ENCODE measurements at regions not wholly inside any gene's neighbourhood (a gene's known extent, or its start where the extent isn't known, plus 50 kb on each side); places are given as distances from the start of the nearest gene placed in this dataset.
"Not testable (repeated sequence)": the region's sequence is repeated elsewhere in the genome, so short reads cannot be mapped to it uniquely, and the experiment has no call there.

- TF ChIP-seq CTCF (IDR thresholded peaks at IDR 0.05; ENCODE audit: insufficient read depth, low read depth, low read length) = no peak
- Histone ChIP-seq H3K27me3 (ENCODE audit: control insufficient read depth, insufficient read depth, low read length) (no peaks in the 10 kb centered on the region), H3K36me3 (ENCODE audit: control insufficient read depth, insufficient read depth, low read length) (no peaks in the 10 kb centered on the region), H3K4me3 (ENCODE audit: low read depth, low read length) (no peak overlapping the region)
- CTCF ChIA-PET = no interaction called here
- no peak for DNase-seq (ENCODE audit: low read depth)
- POLR2A ChIA-PET = no interaction called here
These were observed 168.3 kb downstream of the BRD1 start for GRCh38 chr22:49659281-49659923.

GRCh38 chr22:49658902-49659280, 168.8 kb downstream of the BRD1 start:
- ChIA-PET POLR2A (no interaction called here), CTCF (no interaction called here)
- no peak overlapping the region for H3K4me3 ChIP-seq (ENCODE audit: low read depth, low read length)
- no peak for DNase-seq (ENCODE audit: low read depth)
- no peaks in the 10 kb centered on the region for H3K27me3 ChIP-seq (ENCODE audit: control insufficient read depth, insufficient read depth, low read length)
- no peak for TF ChIP-seq CTCF (IDR thresholded peaks at IDR 0.05; ENCODE audit: insufficient read depth, low read depth, low read length)
- H3K36me3 ChIP-seq (ENCODE audit: control insufficient read depth, insufficient read depth, low read length) = no peaks in the 10 kb centered on the region

- CTCF ChIA-PET = no interaction called here
- POLR2A ChIA-PET = no interaction called here
- H3K36me3 ChIP-seq (ENCODE audit: control insufficient read depth, insufficient read depth, low read length) = no peaks in the 10 kb centered on the region
- no peak for DNase-seq (ENCODE audit: low read depth)
- no peaks in the 10 kb centered on the region for H3K27me3 ChIP-seq (ENCODE audit: control insufficient read depth, insufficient read depth, low read length)
- no peak for TF ChIP-seq CTCF (IDR thresholded peaks at IDR 0.05; ENCODE audit: insufficient read depth, low read depth, low read length)
- H3K4me3 ChIP-seq (ENCODE audit: low read depth, low read length) = no peak overlapping the region
These were observed 169.6 kb downstream of the BRD1 start for GRCh38 chr22:49657974-49658590.

- H3K4me3 ChIP-seq (ENCODE audit: low read depth, low read length) = no peak overlapping the region
- POLR2A ChIA-PET = no interaction called here
- DNase-seq (ENCODE audit: low read depth) = no peak
- no peaks in the 10 kb centered on the region for H3K27me3 ChIP-seq (ENCODE audit: control insufficient read depth, insufficient read depth, low read length)
- TF ChIP-seq CTCF (IDR thresholded peaks at IDR 0.05; ENCODE audit: insufficient read depth, low read depth, low read length) = no peak
- CTCF ChIA-PET = no interaction called here
- no peaks in the 10 kb centered on the region for H3K36me3 ChIP-seq (ENCODE audit: control insufficient read depth, insufficient read depth, low read length)
These were observed 170.2 kb downstream of the BRD1 start for GRCh38 chr22:49657275-49657973.

GRCh38 chr22:49656883-49657274, 170.8 kb downstream of the BRD1 start:
- H3K27me3 ChIP-seq (ENCODE audit: control insufficient read depth, insufficient read depth, low read length); POLR2A ChIA-PET; H3K4me3 ChIP-seq (ENCODE audit: low read depth, low read length); CTCF ChIA-PET; DNase-seq (ENCODE audit: low read depth); H3K36me3 ChIP-seq (ENCODE audit: control insufficient read depth, insufficient read depth, low read length): not testable (repeated sequence)

Data from BJ (cell line).